Heart right ventricle (tissue), 16 donors: ENCODE measurements at regions not wholly inside any gene's neighbourhood (a gene's known extent, or its start where the extent isn't known, plus 50 kb on each side); places are given as distances from the start of the nearest gene placed in this dataset.
A peak's percentile ranks its signal among the peaks of the same experiment; 100 is the strongest.

Experiments used
- ATAC-seq, 8 donors: fragments of 200-7000 bp; cut with Tn5 transposase; one replicate each; pipeline ENCODE4 v1.9.1; 2020; ENCODE audit warnings: mild to moderate bottlenecking in 8 of 8, moderate library complexity in 8 of 8, moderate number of reproducible peaks in 1 of 8
- DNase-seq, 2 donors: peaks; one replicate each; pipeline ENCODE4 v3.0.0-alpha.2; 2020
- H3K27ac ChIP-seq, 10 donors: fragments of 200-600 bp; sonication (generic) in 2 of 10; one replicate each; pipeline versions ENCODE4 v1.5.0 to v1.8.0; 2020 to 2022; ENCODE audit warnings: mild to moderate bottlenecking in 3 of 10
- H3K27me3 ChIP-seq, 7 donors: fragments of 200-600 bp; one replicate each; pipeline ENCODE4 v1.8.0; 2021 to 2022; ENCODE audit warnings: mild to moderate bottlenecking in 2 of 7
- H3K36me3 ChIP-seq, 9 donors: fragments of 200-600 bp; sonication (generic) in 1 of 9; one replicate each; pipeline versions ENCODE4 v1.5.0 to v1.8.0; 2020 to 2022; ENCODE audit warnings: mild to moderate bottlenecking in 2 of 9
- H3K4me1 ChIP-seq, 9 donors: fragments of 200-600 bp; sonication (generic) in 1 of 9; one replicate each; pipeline versions ENCODE4 v1.5.0 to v1.8.0; 2020 to 2022; ENCODE audit warnings: mild to moderate bottlenecking in 4 of 9
- H3K4me3 ChIP-seq, 10 donors: fragments of 200-600 bp; sonication (generic) in 2 of 10; one replicate each; pipeline versions ENCODE4 v1.5.0 to v1.8.0; 2020 to 2022; ENCODE audit warnings: mild to moderate bottlenecking in 7 of 10, moderate library complexity in 2 of 10
- H3K9me3 ChIP-seq, 11 donors: fragments of 200-600 bp in 10 of 11; sonication (generic) in 2 of 11; one replicate each; pipeline versions ENCODE4 v1.5.0 to v1.8.0; 2013 to 2022; ENCODE audit warnings: mild to moderate bottlenecking in 2 of 11, control low read depth in 1 of 11, moderate library complexity in 1 of 11
- WGBS, 2 donors: extraction: QIAGEN DNeasy Blood & Tissue Kit; methylation state at CpG; one replicate each; pipeline ENCODE4 v1.1.7; 2013; ENCODE audit warnings: inconsistent platforms in 1 of 2; 5-methylcytosine and 5-hydroxymethylcytosine counted together
- intact Hi-C, 10 donors: fragments of 100-400 bp; cut with DNase I; formaldehyde crosslinking; loops; one replicate each; pipeline versions ENCODE4 v1.11.1 to v1.14.2; 2022
- TF ChIP-seq, protein P1 (sequence below), 9 donors: fragments of 200-600 bp; sonication (generic) in 2 of 9; IDR thresholded peaks; one replicate each; pipeline versions ENCODE4 v1.5.0 to v1.8.0; 2021 to 2022; ENCODE audit warnings: antibody characterized with exemption in 9 of 9, mild to moderate bottlenecking in 5 of 9, moderate library complexity in 1 of 9
- donor health status: Arrhythmogenic right ventricular cardiomyopathy.
- donor health status: ischemic (EF 13 %, LVEDD 7.1; RV severe dilation, severe dysfunction).
- donor health status: healthy with polysubstance abuse.
- donor health status: DM: no; HTN: yes; CAD: no.
- donor health status: DM: no; HTN: no; CAD: no.
- donor health status: ischemic (EF 25% LVEDD 6.9; RV normal size, moderate dysfunction).
- donor health status: ischemic (EF 25% LVEDD 5.7; RV mildly dilated, moderate dysfunction).
- donor health status: healthy.
- donor health status: DM: yes; HTN: yes; CAD: no.
- donor health status: Ischemic cardiomyopathy.
- donor health status: ischemic (EF 35%, LVEDD 5.7; RV mildly dilated, moderate dysfunction).
- donor health status: nonischemic (EF 11% LVEDD 7.7; RV severe dilation, severe dysfunction).
- donor health status: DM: yes; HTN: yes; CAD: no.
- donor health status: PGD.
- donor health status: ischemic (EF 29% LVEDD 5.4; RV normal size, mild dysfunction).
- donor health status: nonischemic (EF 23%, LVEDD 6.1; RV moderate dilation, normal function).

DNA sequence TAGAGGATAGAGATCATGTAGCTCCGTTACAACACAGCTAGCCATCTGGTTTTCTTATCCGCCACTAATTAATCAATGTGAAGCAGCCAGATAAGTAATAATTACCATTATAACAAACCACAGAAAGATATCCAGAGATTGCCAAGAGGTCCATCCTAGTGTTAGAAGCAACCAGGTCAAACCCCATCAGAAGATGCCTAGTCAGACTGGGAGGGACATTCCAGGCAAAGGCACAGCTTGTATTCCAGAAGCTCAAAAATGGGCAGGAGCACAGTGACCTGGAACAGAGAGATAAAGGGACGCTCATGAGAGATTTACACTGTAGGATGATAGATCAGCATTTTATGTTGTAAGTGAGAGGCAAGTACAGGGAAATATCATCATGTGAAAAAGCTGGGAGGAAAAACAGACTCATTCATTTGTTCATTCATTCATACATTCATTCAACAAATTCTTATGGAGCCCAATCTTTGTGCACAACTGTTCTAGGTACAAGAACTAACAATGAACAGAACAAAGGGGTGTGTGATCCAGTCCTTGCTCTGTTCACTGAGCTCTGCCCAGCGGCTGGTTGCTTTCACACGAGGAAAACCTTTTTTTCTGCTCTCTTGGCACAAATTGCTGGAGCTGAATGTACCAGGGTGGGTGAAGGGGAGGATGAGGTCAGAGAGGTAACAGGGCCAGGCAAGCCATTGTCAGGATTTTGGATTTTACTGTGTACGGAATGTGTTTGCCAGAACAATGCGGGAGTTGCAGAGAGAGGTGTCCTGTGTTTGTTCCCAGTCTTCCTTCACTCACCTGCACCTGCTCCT is 240.8 kb upstream of the FGGY start:
- Histone ChIP-seq H3K36me3 (no peaks in the 10 kb centered on the region), H3K9me3 (no peaks in the 10 kb centered on the region), H3K27me3 (no peaks in the 10 kb centered on the region), H3K27ac (peak overlapping the region in 9 of 10 donors; percentile 6 to 66 (median 60)), H3K4me3 (no peak overlapping the region), H3K4me1 (peaks cover 7 to 31% (median 21%) of the 10 kb centered on the region in 9 donors)
- ATAC-seq (peak in 2 of 8 donors; percentile 25 to 50), DNase-seq (no peak)
- TF ChIP-seq, protein P1, sequence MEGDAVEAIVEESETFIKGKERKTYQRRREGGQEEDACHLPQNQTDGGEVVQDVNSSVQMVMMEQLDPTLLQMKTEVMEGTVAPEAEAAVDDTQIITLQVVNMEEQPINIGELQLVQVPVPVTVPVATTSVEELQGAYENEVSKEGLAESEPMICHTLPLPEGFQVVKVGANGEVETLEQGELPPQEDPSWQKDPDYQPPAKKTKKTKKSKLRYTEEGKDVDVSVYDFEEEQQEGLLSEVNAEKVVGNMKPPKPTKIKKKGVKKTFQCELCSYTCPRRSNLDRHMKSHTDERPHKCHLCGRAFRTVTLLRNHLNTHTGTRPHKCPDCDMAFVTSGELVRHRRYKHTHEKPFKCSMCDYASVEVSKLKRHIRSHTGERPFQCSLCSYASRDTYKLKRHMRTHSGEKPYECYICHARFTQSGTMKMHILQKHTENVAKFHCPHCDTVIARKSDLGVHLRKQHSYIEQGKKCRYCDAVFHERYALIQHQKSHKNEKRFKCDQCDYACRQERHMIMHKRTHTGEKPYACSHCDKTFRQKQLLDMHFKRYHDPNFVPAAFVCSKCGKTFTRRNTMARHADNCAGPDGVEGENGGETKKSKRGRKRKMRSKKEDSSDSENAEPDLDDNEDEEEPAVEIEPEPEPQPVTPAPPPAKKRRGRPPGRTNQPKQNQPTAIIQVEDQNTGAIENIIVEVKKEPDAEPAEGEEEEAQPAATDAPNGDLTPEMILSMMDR (IDR thresholded peaks at IDR 0.05), result no peak
- WGBS, 2 donors, result 61 to 71% methylated on average over 7 of the region's 7 CpGs
- intact Hi-C loops, result loop anchor here in 4 of 10 donors (2.0 to 10.0 kb wide), 5 partner anchors 91 to 649 kb away; partner anchors contain the start of gene JUN (in 3 of the 4)

DNA sequence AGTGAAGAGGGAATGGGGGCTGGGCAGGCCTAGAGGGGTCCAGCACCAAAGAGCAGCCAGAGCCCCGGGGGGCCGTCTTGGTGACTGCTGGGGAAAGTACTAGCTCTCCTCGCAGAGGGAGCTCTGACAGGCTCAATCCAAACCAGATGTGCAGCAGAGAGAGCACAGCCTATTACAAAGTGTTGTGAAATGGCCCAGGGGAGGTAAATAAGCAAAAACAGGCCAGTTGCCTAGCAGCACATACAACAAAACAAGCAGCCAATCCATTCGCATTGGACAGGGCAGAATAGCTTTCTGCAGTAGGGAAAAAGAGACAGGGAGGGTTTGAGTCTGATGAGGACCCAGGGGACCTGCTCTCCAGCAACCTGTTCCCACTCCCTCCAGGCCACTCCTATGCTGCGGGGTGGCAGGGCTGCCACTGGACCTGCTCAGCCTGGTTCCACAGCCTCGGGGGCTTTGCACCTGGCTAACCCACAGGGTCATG is 239.6 kb upstream of the FGGY start:
- no peak overlapping the region for H3K4me3 ChIP-seq
- H3K27me3 ChIP-seq, result no peaks in the 10 kb centered on the region
- WGBS, 2 donors, result 23 to 31% methylated on average over 6 of the region's 6 CpGs
- ATAC-seq (peak; percentile 89 to 93 (median 90)), DNase-seq (peak; percentile 80 to 87)
- H3K27ac ChIP-seq, result peak overlapping the region in 9 of 10 donors; percentile 6 to 66 (median 60)
- H3K4me1 ChIP-seq, result peaks cover 7 to 37% (median 31%) of the 10 kb centered on the region in 9 donors
- no peaks in the 10 kb centered on the region for H3K36me3 ChIP-seq
- TF ChIP-seq, protein P1 (IDR thresholded peaks at IDR 0.05), result peak in 2 of 9 donors; percentile 30 to 32
- no peaks in the 10 kb centered on the region for H3K9me3 ChIP-seq
- intact Hi-C loops, result loop anchor here in 4 of 10 donors (2.0 to 10.0 kb wide), 5 partner anchors 90 to 648 kb away; partner anchors contain the start of gene JUN (in 3 of the 4)

DNA sequence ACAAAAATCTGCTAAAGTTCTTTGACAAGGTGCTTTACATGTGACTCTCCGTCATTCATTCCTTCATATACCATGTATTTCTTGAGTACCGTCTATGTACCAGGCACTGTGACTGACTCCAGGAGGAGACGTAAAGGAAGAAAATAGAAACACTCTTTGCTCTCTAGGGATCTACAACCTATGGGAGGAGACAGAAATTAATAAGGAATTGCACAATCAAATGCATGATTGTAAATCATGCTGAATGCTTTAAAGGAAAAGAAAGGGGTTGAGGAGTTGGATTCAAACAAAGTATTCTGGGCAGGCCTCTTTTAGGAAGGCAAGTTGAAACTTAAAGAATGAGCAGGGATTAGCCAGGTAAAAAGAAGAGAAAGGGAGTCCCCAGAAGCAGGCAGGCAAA is 239.1 kb upstream of the FGGY start:
- Histone ChIP-seq H3K4me1 (peaks cover 7 to 43% (median 36%) of the 10 kb centered on the region in 9 donors), H3K36me3 (no peaks in the 10 kb centered on the region), H3K27me3 (no peaks in the 10 kb centered on the region), H3K4me3 (no peak overlapping the region), H3K27ac (peak overlapping the region in 9 of 10 donors; percentile 0 to 66 (median 60)), H3K9me3 (no peaks in the 10 kb centered on the region)
- ATAC-seq (no peak), DNase-seq (no peak)
- TF ChIP-seq, protein P1 (IDR thresholded peaks at IDR 0.05), result no peak
- WGBS, 2 donors, result 87 to 88% methylated on average over 3 of the region's 3 CpGs
- intact Hi-C loops, result loop anchor here in 4 of 10 donors (2.0 to 10.0 kb wide), 5 partner anchors 90 to 647 kb away; partner anchors contain the start of gene JUN (in 3 of the 4)

DNA sequence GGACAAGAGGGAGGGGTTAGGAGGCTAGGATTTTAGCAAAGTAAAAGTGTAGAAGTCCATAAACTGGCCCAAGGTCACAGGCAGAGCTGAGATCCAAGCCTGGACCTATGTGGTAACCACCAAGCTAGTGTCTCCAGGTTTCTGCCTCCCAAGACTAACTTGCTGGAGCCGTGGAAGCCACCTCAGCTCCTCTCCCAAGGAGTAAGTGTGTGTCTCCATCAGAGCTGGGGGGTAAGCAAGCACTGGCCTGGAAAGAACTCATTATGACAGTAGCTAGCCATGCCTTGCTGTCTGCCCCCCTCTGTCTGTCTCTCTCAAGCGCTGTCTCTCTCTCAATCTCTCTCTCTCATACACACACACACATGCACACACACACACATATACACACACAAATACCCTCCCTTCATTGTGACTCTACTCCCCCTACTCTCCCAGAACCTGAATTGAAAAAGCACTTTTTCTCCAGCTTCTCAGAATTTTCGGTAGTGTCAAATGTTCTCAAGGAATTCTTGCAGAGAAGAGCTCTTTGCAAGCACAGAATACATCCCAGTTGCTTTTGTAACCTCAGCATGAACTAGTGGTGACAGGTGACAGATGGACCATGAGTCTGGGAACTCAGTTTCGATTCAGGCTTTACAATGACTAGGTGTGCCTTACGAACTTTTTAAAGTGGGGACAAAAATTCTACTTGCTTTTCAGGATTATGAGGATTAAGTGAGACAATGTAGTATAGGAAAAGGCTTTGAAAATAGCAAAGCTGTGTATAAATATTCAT is 238.0 kb upstream of the FGGY start:
- no peak for ATAC-seq
- Histone ChIP-seq H3K4me3 (no peak overlapping the region), H3K4me1 (peaks cover 7 to 51% (median 44%) of the 10 kb centered on the region in 9 donors), H3K27ac (peak overlapping the region in 3 of 10 donors; percentile 0 to 65 (median 65)), H3K9me3 (no peaks in the 10 kb centered on the region), H3K36me3 (no peaks in the 10 kb centered on the region), H3K27me3 (no peaks in the 10 kb centered on the region)
- 83 to 89% methylated on average over 5 of the region's 5 CpGs for WGBS, 2 donors
- DNase-seq, result no peak
- intact Hi-C loops, result loop anchor here in 4 of 10 donors (5.0 to 10.0 kb wide), 4 partner anchors 88 to 646 kb away; partner anchors contain the start of gene JUN (in 2 of the 4)
- TF ChIP-seq, protein P1 (IDR thresholded peaks at IDR 0.05), result no peak
